GM21786 (cell line): ENCODE measurements at regions not wholly inside any gene's neighbourhood (a gene's known extent, or its start where the extent isn't known, plus 50 kb on each side); places are given as distances from the start of the nearest gene placed in this dataset.
A peak's percentile ranks its signal among the peaks of the same experiment; 100 is the strongest.

Experiments
- ATAC-seq: cut with Tn5 transposase; IDR thresholded peaks from one replicate; pipeline ENCODE4 v1.9.1; 2021; ENCODE audit not compliant: unreplicated experiment

- ATAC-seq = peak; percentile 36
These were observed 162.6 kb upstream of the PLEKHG7 start for GRCh38 chr12:92539976-92540781.

- ATAC-seq = peak; percentile 42
These were observed 163.6 kb upstream of the PLEKHG7 start for GRCh38 chr12:92539110-92539749.

- peak; percentile 27 for ATAC-seq
These were observed 165.4 kb upstream of the PLEKHG7 start for GRCh38 chr12:92537290-92537960.

GRCh38 chr12:92535961-92536360, 166.8 kb upstream of the PLEKHG7 start:
- ATAC-seq = no peak

GRCh38 chr12:92533280-92533890, 169.4 kb upstream of the PLEKHG7 start:
- ATAC-seq = no peak

GRCh38 chr12:92530706-92531105, 172.1 kb upstream of the PLEKHG7 start:
- ATAC-seq = no peak

- peak; percentile 68 for ATAC-seq
These were observed 172.8 kb upstream of the PLEKHG7 start for GRCh38 chr12:92529944-92530343.

- ATAC-seq = no peak
These were observed 174.2 kb upstream of the PLEKHG7 start for GRCh38 chr12:92528586-92528985.

GRCh38 chr12:92528097-92528496, 174.7 kb upstream of the PLEKHG7 start:
- no peak for ATAC-seq

- no peak for ATAC-seq
These were observed 178.3 kb upstream of the PLEKHG7 start for GRCh38 chr12:92524489-92524888.

- no peak for ATAC-seq
These were observed 182.3 kb upstream of the PLEKHG7 start for GRCh38 chr12:92520511-92520910.

- ATAC-seq = no peak
These were observed 183.5 kb upstream of the PLEKHG7 start for GRCh38 chr12:92519284-92519683.

GRCh38 chr12:92518071-92518470, 184.7 kb upstream of the PLEKHG7 start:
- no peak for ATAC-seq

- ATAC-seq = no peak
These were observed 186.6 kb upstream of the PLEKHG7 start for GRCh38 chr12:92516277-92516600.

- ATAC-seq = no peak
These were observed 189.5 kb upstream of the PLEKHG7 start for GRCh38 chr12:92513231-92513730.

- ATAC-seq = no peak
These were observed 191.0 kb upstream of the PLEKHG7 start for GRCh38 chr12:92511786-92512185.

GRCh38 chr12:92509156-92509738, 193.5 kb upstream of the PLEKHG7 start:
- ATAC-seq = no peak

- ATAC-seq = no peak
These were observed 195.9 kb upstream of the PLEKHG7 start for GRCh38 chr12:92506891-92507290.

- no peak for ATAC-seq
These were observed 196.3 kb upstream of the PLEKHG7 start for GRCh38 chr12:92506460-92506859.

- ATAC-seq = no peak
These were observed 197.2 kb upstream of the PLEKHG7 start for GRCh38 chr12:92505254-92506231.
